Breast epithelium (tissue), 4 donors: ENCODE measurements at regions not wholly inside any gene's neighbourhood (a gene's known extent, or its start where the extent isn't known, plus 50 kb on each side); places are given as distances from the start of the nearest gene placed in this dataset.

Source experiments
- DNase-seq, 2 donors: peaks; one replicate each; pipeline ENCODE4 v3.0.0-alpha.2; 2019; ENCODE audit warnings: low spot score in 2 of 2
- H3K27ac ChIP-seq, 2 donors: fragments of 200-600 bp; sonication (generic) in 1 of 2; one replicate each; pipeline ENCODE4 v1.5.1; 2016 to 2019; ENCODE audit warnings: mild to moderate bottlenecking in 1 of 2
- H3K27me3 ChIP-seq, 2 donors: fragments of 200-600 bp; sonication (generic) in 1 of 2; one replicate each; pipeline versions ENCODE4 v1.5.1 to v1.6.0; 2017 to 2019; ENCODE audit warnings: control low read depth in 1 of 2, mild to moderate bottlenecking in 1 of 2
- H3K36me3 ChIP-seq: fragments of 200-600 bp; one replicate; pipeline ENCODE4 v1.5.1; 2019
- H3K4me1 ChIP-seq, 2 donors: fragments of 200-600 bp; sonication (generic); one replicate each; pipeline ENCODE4 v1.5.1; 2016 to 2019; ENCODE audit warnings: control low read depth in 1 of 2
- H3K4me3 ChIP-seq, 3 donors: fragments of 200-600 bp; sonication (generic); 1 replicate in 2 of 3; 2 replicates in 1 of 3; pipeline ENCODE4 v1.5.1; 2016 to 2019; ENCODE audit warnings: mild to moderate bottlenecking in 3 of 3, moderate library complexity in 2 of 3
- H3K9me3 ChIP-seq, 2 donors: fragments of 200-600 bp; sonication (generic) in 1 of 2; one replicate each; pipeline ENCODE4 v1.5.1; 2016 to 2019; ENCODE audit warnings: control low read depth in 1 of 2
- POLR2A ChIP-seq: fragments of 450-650 bp; IDR thresholded peaks from one replicate; pipeline ENCODE4 v1.6.1; 2016; ENCODE audit warnings: antibody characterized with exemption, mild to moderate bottlenecking, moderate library complexity
- POLR2AphosphoS5 ChIP-seq, 3 donors: sonication (generic); formaldehyde crosslinking; IDR thresholded peaks; one replicate each; pipeline ENCODE4 v1.6.1; 2017; ENCODE audit warnings: antibody characterized with exemption in 3 of 3
- intact Hi-C: fragments of 100-400 bp; cut with DNase I; formaldehyde crosslinking; loops from one replicate; pipeline ENCODE4 v1.15.1; 2023; ENCODE audit warnings: low total_unique reads
- TF ChIP-seq, protein P1 (sequence below), 3 donors: fragments of 450-650 bp; IDR thresholded peaks; one replicate each; pipeline ENCODE4 v1.5.1; 2016 to 2017; ENCODE audit warnings: antibody characterized with exemption in 3 of 3, mild to moderate bottlenecking in 3 of 3, moderate library complexity in 3 of 3

DNA sequence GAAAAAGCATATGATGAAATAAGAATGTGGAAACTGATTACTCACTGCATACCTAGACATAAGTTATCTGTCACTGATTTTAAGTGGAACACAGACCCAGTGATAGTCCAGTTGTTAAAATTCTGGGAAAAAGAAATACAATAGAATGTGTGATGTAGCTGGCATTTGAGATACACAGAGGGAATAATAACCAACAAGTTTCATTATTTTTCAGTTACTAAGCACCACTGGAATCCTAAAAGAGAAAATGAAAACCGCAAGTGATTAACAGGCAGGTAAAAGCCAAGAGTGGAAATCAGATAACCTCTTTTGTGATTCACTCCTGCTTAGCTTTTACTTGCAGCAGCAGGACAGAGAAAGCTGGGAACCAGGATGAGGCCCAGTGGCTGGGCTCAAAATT is 994.0 kb upstream of the SEMA6A start:
- DNase-seq: no peak
- Histone ChIP-seq H3K36me3 (no peaks in the 10 kb centered on the region), H3K4me3 (no peak overlapping the region), H3K27me3 (no peaks in the 10 kb centered on the region), H3K4me1 (no peaks in the 10 kb centered on the region), H3K27ac (no peak overlapping the region), H3K9me3 (no peaks in the 10 kb centered on the region)
- TF ChIP-seq POLR2A (no peak), POLR2AphosphoS5 (IDR thresholded peaks at IDR 0.05) (no peak)
- TF ChIP-seq, protein P1, sequence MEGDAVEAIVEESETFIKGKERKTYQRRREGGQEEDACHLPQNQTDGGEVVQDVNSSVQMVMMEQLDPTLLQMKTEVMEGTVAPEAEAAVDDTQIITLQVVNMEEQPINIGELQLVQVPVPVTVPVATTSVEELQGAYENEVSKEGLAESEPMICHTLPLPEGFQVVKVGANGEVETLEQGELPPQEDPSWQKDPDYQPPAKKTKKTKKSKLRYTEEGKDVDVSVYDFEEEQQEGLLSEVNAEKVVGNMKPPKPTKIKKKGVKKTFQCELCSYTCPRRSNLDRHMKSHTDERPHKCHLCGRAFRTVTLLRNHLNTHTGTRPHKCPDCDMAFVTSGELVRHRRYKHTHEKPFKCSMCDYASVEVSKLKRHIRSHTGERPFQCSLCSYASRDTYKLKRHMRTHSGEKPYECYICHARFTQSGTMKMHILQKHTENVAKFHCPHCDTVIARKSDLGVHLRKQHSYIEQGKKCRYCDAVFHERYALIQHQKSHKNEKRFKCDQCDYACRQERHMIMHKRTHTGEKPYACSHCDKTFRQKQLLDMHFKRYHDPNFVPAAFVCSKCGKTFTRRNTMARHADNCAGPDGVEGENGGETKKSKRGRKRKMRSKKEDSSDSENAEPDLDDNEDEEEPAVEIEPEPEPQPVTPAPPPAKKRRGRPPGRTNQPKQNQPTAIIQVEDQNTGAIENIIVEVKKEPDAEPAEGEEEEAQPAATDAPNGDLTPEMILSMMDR (IDR thresholded peaks at IDR 0.05): no peak
- intact Hi-C loops: no loop called here

DNA sequence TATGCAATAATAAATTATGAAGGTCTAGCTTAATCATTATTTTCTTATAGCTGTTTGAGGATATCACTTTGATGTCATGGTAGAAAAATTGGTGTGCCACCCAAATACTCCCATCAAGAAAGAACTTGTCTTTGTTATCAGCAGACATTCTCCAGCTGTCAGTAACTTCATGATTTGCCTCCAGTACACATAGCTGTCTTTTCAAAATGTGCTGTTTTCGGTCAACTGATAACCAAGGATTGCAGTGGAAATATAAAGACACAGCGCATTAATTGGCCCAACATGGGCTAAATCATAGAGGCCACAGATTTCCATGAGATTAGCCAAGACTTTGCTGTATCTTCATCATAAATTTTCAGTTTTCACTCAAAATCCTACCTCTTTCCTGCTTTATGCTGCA is 993.5 kb upstream of the SEMA6A start:
- no peak overlapping the region for H3K4me3 ChIP-seq
- DNase-seq: no peak
- no peaks in the 10 kb centered on the region for H3K4me1 ChIP-seq
- intact Hi-C loops: no loop called here
- no peaks in the 10 kb centered on the region for H3K27me3 ChIP-seq
- TF ChIP-seq POLR2A: no peak
- TF ChIP-seq POLR2AphosphoS5 (IDR thresholded peaks at IDR 0.05): no peak
- H3K36me3 ChIP-seq: no peaks in the 10 kb centered on the region
- H3K9me3 ChIP-seq: no peaks in the 10 kb centered on the region
- no peak overlapping the region for H3K27ac ChIP-seq

DNA sequence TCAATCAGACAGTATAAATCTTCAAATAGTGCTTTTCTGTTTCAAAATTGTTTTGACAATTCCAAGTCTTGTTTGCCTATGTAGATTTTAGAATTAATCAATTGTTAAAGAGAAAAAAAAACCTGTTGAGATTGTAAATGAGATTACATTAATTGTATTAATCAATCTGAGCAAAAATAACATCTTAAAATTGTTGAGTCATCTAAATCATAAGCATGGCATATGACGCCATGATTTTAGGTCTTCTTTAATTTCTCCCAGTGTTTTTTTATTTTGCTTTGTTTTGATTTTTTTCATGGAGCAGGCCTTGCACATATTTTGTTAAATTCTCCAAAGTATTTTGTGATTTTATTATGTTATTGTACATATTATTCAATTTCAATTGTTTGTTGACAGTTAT is 988.0 kb upstream of the SEMA6A start:
- H3K4me3 ChIP-seq: no peak overlapping the region
- H3K27ac ChIP-seq: no peak overlapping the region
- no peaks in the 10 kb centered on the region for H3K27me3 ChIP-seq
- H3K9me3 ChIP-seq: no peaks in the 10 kb centered on the region
- H3K36me3 ChIP-seq: no peaks in the 10 kb centered on the region
- H3K4me1 ChIP-seq: no peaks in the 10 kb centered on the region
- intact Hi-C loops: no loop called here
- TF ChIP-seq, protein P1 (IDR thresholded peaks at IDR 0.05): no peak
- no peak for TF ChIP-seq POLR2AphosphoS5 (IDR thresholded peaks at IDR 0.05)
- no peak for TF ChIP-seq POLR2A
- no peak for DNase-seq

DNA sequence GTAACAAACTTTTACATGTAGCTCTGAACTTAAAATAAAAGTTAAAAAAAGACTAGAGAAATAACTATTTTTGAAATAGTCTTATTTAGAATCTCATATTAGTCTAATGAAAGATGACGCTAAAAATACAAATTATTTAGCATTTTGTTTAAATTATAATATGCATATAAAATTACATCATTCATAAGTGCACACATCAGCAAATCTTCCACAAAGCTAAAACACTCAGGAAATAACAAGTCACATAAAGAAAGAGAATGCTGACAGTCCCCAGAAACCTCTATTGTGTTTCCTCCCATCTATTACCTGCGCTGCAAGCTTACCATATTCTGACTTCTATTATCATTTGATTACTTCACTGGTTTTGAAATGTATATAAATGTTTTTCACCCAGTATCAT is 986.9 kb upstream of the SEMA6A start:
- no peak overlapping the region for H3K27ac ChIP-seq
- no peaks in the 10 kb centered on the region for H3K27me3 ChIP-seq
- TF ChIP-seq, protein P1 (IDR thresholded peaks at IDR 0.05): no peak
- TF ChIP-seq POLR2AphosphoS5 (IDR thresholded peaks at IDR 0.05) (no peak), POLR2A (no peak)
- no peaks in the 10 kb centered on the region for H3K4me1 ChIP-seq
- no peaks in the 10 kb centered on the region for H3K36me3 ChIP-seq
- H3K9me3 ChIP-seq: no peaks in the 10 kb centered on the region
- no peak overlapping the region for H3K4me3 ChIP-seq
- DNase-seq: no peak
- intact Hi-C loops: no loop called here

DNA sequence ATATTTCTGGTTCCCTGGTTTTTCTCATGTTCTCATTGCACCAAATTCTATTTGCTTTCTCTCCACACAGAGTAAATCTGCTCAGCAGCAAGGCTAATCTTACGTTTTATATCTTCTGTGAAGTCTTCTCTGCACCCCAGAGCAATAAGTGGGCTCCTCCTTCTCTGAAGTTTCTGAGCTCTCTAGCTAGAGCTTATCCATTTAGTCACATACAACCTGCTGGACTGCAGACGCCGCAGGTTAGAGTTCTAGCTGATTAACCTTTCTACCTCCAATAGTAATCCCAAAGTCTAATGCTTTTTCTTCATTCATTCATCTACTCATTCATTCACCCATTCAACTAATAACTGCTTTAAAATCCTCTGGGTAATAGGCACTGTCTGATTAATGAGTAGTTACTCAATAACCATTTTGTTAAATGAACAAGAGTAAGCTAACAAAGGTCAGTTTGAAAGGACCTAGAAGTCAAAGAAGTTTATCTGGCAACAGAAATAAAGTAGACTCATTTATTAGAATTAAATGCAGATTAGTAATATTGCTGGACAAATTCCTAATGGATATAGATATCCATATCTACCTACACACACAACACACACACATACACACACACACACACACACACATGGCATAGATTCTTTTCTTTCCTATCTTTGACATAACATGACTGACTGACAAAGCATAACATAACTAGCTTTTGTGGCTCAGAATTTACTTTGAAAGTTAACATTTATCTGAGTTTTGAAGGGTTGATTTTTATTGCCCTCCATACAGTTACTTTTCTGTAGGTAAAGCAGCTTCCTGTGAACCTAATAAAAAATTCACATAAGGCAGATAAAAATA is 984.6 kb upstream of the SEMA6A start:
- TF ChIP-seq POLR2AphosphoS5 (IDR thresholded peaks at IDR 0.05) (no peak), POLR2A (no peak)
- TF ChIP-seq, protein P1 (IDR thresholded peaks at IDR 0.05): no peak
- H3K4me1 ChIP-seq: no peaks in the 10 kb centered on the region
- intact Hi-C loops: no loop called here

More for the DNA sequence above, 984.6 kb upstream of the SEMA6A start:
- DNase-seq: no peak
- no peaks in the 10 kb centered on the region for H3K27me3 ChIP-seq
- H3K36me3 ChIP-seq: no peaks in the 10 kb centered on the region
- no peak overlapping the region for H3K27ac ChIP-seq
- no peak overlapping the region for H3K4me3 ChIP-seq
- H3K9me3 ChIP-seq: no peaks in the 10 kb centered on the region
